GM04504 (cell line): ENCODE measurements at regions not wholly inside any gene's neighbourhood (a gene's known extent, or its start where the extent isn't known, plus 50 kb on each side); places are given as distances from the start of the nearest gene placed in this dataset.

Source experiments
- DNase-seq: peaks from one replicate; pipeline ENCODE4 v3.0.0-alpha.2; 2012; ENCODE audit warnings: low read depth

- DNase-seq, result no peak
Measured at GRCh38 chrX:13147733-13148132, 103.3 kb upstream of the FAM9C start.

DNA sequence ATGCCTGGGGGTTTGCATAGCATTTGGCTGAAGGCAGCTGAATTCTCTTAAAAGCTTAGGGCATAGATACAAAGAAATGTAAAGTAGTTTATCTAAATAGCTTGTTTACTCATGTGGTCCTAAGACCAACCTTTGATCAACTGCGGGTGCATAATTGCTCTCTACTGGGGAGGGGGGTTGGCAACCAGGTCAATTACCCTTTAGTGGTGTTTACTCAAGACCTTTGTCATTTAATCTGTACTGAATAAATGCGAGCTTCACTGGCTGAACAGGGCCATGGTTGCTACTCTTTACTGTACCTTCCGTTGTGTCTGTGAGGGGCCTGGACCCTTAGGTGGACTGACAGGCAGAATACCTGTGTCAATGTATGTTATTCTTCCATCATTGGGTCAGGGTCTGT is 102.7 kb upstream of the FAM9C start:
- no peak for DNase-seq

DNA sequence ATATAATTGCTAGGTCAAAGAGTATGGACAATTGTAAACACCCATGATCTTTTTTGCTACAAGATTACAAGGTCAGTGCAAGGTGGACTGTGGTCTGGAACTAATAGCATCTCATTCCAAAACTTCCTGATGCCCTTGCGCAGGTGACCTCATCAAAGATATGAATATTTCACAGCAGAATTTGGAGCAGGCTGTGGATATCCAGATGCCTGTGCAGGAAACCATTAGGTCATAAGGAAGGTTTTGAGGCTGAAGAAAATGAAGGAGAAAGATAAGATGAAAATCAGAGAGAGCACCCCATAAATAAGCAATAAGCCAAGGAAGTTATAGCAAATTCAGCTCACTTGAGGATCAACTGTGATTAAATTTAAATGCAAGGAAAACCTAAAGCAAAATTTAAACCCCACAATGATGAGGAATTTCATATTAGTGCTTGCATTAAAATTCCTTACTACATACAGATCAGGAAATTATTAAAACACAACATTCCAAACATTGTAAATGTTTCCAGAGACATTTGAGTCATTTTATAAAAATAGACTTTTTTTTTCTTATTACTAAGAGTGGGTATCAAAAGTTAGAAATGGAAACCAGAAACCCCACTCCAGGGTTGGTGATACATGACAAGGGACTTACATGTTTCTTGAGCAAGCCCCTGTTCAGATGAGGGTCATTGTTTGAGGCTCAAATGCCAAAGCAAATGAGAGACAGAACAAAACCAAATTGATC is 100.7 kb upstream of the FAM9C start:
- DNase-seq, result no peak

DNA sequence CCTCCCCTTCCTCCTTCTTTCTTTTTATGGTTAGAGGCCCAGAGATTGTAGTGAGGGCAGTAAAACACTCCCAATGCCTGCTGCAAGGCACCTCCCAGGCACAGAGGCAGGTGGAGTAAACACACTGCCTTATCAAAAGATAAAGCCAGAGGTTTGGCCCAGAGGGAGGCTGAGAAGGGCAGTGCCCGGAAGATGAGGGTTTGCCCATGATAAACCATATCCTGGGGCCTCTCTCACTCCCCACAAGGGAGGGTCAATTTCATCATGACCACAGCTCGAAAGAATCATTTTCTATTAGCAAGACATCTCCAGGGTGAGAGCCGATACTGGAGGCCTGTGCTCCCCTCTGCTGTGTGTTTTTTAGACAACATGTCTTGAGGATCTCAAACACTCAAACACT is 98.5 kb upstream of the FAM9C start:
- DNase-seq, result no peak

DNA sequence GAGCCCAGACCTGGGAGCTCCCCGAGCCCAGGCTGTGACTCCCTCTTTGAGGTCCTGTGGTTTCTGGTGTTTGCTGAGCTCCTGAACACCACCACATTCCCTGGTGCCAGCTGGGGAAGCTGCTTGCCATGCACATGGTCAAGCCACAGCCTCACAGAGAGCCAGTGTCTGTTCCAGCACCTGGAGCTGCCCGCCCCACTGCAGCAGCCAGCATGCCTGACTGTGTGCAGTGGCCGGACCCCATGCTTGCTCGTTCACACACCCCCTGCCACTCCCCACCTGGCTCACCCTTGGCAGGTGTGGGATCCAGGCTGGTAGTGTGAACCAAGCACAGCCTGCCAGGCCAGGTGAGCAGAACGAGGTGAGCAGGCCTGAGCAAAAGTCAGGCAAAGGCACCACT is 95.6 kb upstream of the FAM9C start:
- DNase-seq, result no peak

GRCh38 chrX:13131396-13132137 is 87.1 kb upstream of the FAM9C start:
- no peak for DNase-seq

DNA sequence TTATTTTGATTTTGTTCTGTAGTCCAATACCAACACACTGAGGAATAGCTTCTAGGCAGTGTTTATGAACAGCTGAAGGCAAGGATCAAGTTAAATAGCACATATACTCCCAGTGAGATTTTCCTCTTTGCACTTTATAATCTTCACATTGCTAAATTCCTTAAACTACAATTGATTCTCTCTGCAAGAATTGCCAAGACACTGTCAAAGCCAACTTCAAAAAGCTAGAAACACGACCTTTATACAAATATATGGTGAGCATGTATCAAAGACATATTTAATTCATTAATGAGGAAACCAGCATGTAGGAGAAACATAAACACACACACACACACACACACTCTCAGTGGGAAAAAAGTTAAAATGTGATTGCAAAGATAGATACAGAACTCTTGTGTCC is 86.4 kb upstream of the FAM9C start:
- DNase-seq, result no peak

- no peak for DNase-seq
Measured at GRCh38 chrX:13128104-13128503, 83.7 kb upstream of the FAM9C start.

DNA sequence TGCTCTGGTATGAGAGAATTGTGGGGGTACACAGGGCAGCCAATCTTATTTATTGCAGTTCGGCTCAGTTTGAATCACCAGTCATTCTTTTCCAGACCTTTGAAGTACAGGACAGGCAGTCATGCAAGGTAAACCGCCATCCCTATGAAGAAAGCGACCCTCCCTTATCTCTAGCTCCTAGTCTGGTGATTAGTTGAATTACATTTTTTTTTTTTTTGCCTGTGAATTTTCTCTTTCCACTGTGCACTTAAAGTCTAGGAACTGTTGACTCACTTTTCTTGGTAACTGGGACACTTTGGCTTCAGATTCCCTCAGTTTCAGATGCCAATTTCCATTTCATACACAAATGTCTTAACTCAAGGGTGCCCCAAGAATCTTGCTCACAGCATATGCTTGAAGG is 82.4 kb upstream of the FAM9C start:
- DNase-seq, result no peak

GRCh38 chrX:13125188-13125587 is 80.8 kb upstream of the FAM9C start:
- no peak for DNase-seq

DNA sequence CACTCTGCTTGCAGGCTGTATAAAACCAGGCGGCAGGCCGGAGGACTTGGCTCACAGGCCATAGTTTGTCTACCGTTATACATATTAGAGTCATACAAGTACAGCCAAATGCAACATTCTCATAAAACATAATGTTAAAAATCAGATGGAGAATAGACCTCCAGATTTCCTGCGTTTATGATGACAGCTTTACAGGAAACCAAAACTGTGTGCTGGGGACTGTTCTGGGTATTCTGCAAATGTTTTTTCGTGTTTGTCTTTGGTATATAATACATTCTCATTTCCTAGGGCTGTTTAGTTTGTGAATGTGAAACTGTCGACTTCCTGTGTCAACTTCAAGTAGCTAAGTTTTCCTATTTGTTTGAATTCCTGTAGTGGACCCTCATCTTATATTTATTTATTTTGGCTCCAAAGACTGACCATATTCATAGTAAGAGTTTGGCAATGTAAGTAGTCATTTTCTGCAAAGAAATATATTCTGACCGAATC is 79.5 kb upstream of the FAM9C start:
- no peak for DNase-seq

DNA sequence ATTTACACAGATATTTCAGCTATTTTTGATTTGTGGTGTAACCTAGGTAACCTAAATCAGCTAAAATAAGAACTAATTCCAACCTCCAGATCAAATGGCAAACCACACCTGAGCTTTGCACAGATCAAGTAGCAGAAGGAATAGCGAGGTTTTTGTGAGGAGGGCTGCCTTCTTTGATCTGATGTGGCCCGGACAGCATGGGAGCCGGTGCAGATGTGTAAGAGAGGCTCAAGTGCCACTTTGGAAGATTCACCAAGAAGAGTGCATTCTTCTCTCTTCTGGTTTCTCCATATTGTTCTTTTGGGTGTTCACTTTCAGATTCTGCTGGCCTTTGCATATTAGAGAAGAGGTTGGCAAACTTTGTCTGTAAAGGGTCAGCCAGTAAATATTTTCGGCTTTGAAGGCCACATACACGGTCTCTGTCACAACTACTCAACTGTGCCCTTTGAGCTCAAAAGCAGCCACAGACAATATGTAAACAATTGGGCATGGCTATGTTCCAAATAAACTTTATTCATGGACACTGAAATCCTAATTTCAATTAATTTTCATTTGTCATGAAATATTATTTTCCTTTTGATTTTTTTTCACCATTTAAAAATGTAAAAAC is 78.9 kb upstream of the FAM9C start:
- DNase-seq, result no peak

GRCh38 chrX:13121020-13121555 is 76.7 kb upstream of the FAM9C start:
- DNase-seq, result no peak

DNA sequence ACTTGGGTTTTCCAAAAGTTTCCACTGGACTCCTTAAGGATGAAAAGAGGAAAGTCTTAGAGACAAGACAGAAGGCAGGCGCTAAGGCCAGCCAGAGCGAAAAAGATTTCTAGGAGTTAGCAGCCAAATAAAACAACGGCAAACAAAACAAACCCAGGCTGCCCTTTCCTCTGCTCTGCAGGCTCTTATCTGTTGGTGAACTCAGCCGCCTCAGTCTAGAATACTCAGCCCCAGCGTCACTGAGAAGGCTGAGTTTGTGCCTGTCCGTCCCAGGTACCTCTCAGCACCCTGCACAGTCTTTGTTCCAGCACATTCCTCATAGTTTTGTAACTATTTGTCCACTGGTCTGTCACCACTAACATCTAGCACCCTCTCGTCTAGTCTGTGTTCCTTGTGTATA is 75.6 kb upstream of the FAM9C start:
- no peak for DNase-seq

- no peak for DNase-seq
Measured at GRCh38 chrX:13119386-13119785, 75.0 kb upstream of the FAM9C start.

- no peak for DNase-seq
Measured at GRCh38 chrX:13115146-13115855, 70.9 kb upstream of the FAM9C start.

GRCh38 chrX:13112499-13112898 is 68.1 kb upstream of the FAM9C start:
- no peak for DNase-seq

GRCh38 chrX:13110433-13111324 is 66.3 kb upstream of the FAM9C start:
- peak; percentile 87 for DNase-seq

- DNase-seq, result no peak
Measured at GRCh38 chrX:13109817-13110216, 65.4 kb upstream of the FAM9C start.

GRCh38 chrX:13103914-13104274 is 59.5 kb upstream of the FAM9C start:
- no peak for DNase-seq

GRCh38 chrX:13103188-13103913 is 58.9 kb upstream of the FAM9C start:
- DNase-seq, result no peak
